ENCODE measurements at regions not wholly inside any gene's neighbourhood (a gene's known extent, or its start where the extent isn't known, plus 50 kb on each side); places are given as distances from the start of the nearest gene placed in this dataset.
A peak's percentile ranks its signal among the peaks of the same experiment; 100 is the strongest.
"Not testable (repeated sequence)": the region's sequence is repeated elsewhere in the genome, so short reads cannot be mapped to it uniquely, and the experiment has no call there.

DNA sequence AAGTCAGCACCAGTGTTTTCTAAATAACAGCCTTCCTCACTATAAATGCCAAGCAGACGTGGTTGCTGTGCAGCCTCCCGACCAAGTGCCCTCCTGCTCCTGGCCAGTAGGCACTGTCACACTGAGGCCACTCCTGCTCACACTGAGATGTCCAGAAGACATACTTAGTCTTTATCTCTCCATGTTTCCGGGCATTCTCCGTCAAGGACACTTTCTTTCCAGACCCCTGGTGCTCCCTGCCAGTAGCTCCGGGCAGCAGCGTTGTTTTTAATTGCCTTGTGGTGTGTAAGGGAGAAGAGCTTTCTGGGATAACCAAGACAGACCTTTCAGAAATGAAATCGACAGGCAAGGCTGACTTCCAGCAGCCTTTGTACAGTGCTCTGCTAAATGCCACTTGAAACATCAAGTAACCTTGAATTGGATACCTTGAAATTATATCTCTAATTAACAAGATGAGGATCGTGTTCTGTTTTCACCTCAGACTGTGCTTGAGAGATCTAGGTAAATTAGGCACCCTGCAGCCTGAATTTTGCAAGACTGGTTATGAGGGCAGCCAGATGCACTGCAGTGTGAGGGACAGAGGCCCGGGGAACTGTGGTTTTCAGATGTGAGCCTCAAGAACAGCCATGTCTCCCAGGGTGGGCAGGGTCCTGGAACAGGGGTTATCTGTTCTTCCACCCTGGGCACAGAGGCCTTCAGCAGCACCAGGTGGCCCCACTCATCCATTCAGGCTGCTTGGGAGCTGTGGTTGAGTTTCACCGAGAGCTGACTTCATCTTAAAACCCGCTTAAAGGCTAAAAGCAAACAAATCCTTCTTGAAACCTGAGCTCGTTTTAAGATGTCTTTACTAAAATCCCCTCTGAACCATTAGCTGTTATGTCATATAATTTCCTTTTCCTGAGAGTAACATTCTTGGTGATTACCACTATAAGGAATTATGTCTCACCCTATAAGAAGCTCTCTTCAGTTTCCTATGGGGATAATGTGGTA is 105.5 kb upstream of the IL12A start:
- DNase-seq: no peak

DNA sequence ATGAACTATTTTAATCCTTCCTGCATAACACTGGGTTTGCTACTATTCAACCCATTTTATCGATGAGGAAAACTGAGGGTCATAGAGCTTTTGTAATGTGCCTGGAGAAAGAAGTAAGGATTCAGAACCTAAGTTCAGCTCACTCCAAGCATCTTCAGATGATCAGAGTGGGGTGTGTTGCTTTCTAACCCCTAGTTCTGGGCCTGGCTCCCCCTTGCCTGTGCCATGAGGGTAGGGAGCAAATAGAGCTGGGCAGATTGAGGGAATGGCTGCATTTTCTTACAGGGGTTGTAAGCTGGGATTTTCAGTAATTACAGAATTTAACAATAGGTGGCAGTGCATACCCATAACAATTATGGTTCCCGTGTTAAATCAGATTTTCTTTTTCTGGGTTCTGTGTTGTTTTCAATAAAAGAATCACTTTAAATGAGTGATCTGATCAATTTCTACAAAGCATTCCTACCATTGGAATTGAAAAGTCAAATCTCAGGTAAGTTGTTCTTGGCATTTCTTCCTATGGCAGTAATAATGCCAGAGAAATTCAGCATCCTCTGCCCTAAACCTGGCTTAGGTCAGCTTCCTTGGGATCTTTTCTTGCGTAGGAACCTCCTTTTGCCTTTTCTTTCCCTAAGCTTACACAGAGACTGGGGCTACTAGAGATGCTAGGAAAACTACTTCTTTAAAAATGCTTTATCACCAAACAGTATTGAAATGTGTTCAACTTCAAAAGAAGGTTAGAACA is 103.8 kb upstream of the IL12A start:
- peak; percentile 46 to 73 (median 62) for DNase-seq

DNA sequence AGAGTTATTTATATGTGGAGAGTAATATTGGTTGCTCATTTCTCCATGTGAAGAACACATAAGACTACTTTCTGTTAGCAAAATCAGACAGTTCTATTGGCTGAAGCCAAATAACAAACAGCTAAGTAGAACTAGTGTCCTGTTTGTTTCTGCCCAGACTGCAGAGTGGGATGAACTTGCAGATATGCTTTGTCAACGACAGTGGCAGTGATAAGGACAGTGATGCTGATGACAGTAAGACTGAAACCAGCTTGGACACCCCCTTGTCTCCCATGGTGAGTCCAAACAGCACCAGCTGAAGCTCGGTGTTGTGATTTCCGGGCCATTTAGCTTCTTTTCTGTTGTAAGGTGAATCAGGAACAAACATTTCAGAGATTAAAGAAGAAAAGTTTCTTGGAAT is 102.6 kb upstream of the IL12A start:
- no peak for DNase-seq

DNA sequence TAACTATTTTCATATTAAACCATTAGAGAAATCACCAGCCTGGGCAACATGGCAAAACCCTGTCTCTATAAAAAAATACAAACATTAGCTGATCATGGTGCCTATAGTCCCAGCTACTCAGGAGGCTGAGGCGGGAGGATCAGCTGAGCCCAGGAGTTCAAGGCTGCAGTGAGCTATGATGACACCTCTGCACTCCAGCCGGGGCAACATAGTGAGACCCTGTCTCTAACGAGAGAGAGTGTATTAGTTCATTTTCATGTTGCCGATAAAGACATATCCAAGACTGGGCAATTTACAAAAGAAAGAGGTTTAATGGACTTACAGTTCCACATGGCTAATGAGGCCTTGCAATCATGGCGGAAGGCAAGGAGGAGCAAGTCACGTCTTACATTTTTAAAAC is 102.1 kb upstream of the IL12A start:
- DNase-seq: not testable (repeated sequence)

DNA sequence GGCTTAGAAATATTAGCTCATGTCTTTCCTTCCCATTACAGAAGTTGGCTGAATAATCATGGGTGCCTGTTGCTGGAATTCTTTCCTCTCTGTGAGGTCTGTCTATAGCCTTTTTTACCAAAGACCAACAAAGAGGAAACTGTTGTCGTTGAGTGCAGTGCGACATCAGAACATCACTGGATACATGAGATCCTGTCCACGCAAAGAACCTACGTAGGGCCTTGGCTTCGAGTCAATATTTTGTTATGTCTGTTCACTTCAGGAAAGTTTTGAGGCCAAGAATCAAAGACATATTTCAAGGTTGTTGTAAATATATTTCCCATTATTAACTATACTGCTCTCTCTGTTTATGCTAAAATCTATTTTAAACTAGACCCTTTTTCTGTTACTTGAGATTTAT is 101.5 kb upstream of the IL12A start:
- no peak for DNase-seq

DNA sequence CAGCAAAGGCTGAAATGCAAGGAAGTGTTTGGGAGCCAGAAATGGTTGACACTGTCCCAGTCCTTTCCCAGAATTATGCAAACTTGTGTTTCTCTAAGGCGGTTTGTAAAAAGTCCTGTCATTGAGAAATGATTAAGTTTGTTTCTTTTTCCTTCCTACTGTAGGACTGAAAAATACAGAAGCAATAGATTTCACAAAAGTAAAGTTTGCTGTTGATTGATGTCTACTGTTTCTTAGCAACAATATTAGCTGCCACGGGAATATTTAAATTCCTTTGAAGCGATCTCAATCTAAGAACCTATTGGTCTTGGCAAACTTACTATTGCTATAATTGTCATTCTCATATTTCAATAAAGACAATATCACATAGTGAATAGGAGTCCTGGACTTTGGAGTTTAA is 100.7 kb upstream of the IL12A start:
- peak in 1 of 4 experiments; percentile 25 for DNase-seq

DNA sequence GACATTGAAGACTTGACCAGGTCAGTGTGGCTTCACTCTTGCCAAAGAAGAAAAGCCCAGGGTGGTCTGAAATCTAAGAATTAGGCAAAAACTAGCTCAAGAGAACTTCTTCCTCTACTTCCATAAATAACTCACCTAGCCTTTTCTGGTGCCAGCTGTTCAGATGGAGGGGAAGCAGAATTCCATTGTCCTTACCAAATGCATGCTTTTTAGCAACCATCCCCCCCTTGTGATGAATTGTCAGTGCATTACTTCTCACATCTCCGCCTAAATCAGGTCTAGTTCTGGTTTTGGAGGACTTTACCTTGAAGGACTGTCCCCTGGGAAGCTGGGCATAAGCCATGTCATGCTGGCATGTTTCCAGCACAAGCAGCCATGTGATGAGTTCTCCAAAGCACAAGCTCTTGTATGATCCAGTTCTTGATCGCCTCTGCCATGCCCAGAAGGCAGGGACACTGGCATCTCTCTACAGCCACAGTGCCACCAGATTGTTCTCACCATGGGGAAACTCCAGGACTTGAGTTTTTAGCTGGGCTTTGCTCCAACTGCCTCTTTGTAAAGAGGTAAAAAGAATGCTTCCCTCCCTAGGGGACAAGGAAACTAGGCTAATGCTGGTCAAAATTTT is 96.4 kb upstream of the IL12A start:
- no peak for DNase-seq

DNA sequence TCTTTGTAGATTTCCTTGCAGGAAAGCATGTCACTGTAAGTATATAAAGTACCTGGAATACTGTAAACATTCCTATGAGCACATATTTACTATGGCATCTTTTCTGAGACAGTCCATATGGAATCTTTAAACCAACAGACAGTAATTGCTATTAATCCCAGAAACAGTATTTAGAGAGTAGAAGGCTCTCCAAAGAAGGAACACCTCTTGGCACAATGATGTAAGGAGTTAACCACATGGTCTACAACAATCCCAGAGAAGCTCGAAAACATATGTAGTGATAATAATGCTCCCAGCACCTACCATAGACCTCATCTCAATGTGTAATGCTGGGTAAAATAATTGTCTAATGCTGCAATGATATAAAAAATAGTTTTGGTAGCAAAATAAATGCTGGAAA is 95.8 kb upstream of the IL12A start:
- no peak for DNase-seq

DNA sequence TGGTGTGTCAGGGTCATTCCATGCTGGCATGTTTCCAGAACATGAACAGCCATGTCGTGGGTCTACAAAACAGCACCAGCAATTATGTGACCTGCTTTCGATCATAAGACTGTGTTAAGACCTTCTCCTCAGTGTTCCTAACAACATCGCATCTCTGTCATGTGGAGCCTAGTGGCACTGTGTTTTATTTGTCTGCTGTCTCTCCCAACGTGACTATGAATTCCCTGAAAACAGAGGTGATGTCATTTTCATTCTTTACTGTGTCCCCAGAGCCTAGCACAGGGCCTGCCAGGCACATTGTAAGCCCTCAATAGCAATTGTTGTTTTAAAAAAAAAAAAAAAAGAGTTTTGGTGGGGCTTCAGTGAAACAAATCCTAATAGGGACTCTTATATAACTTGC is 94.2 kb upstream of the IL12A start:
- DNase-seq: no peak

DNA sequence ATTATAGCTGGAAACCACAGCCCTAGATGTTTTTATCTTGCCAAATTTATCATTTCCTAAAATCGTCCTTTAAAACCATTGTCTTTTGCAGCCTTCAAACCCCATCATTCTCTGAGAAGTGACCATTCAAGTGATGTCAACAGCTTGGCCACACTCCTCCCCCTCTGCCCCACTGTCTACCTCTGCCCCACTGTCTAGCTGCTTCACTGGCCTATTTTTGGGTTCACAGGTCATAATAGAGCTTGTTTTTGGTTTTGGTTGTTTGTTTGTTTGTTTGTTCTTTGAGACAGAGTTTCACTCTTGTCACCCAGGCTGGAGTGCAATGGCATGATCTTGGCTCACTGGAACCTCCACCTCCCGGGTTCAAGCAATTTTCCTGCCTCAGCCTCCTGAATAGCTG is 93.2 kb upstream of the IL12A start:
- no peak for DNase-seq

DNA sequence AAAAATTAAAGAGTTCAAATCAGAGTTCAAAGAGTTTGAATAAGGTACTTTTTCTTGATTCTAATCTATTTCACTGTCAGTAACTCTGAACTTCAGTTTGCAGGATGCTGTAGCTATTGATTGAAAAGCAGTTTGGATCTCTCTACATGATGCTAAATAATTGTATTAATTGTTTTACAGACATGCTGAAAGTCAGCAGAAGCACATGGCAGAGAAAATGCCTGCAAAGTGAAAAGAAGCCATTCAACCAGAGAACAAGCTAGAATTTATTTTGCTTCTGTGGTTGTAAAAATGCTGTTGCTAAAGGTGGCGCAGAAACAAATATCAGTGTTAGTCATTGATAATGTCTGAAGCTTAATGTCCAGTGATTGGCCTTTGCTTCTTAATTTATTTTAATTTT is 92.1 kb upstream of the IL12A start:
- no peak for DNase-seq

DNA sequence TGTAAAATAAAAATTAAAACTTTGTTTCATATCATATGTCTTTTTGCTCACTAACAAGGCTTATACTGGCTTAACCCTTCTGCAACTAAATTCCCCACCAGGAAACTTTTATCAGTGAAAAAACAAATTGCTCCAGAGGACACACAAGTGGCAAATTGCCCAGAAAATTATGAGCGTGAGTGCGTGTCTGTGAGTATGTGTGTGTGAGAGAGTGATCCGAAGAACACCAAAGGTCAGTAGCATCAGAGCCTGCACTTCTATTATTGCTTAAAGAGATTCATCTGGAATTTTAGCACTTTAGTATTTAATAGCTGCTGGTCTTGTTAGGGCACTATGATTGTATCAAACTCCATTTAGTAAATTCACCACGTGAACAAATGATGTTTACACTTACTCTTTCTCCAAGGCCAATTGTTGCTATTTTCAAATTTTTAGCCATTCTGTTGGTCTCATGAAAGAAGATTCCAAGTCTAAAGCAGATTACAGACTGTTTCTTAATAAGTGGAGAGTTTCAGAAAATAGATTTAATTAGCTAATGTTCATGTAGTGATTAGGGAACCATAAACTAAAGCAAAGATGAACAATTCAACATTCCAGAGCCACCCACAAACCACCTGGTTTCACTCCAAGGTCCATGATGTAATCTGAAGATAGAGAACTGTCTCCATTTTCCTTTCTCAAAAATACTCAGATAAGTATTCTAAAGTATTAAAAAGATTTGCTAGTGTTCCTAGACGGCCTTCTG is 91.1 kb upstream of the IL12A start:
- no peak for DNase-seq

DNA sequence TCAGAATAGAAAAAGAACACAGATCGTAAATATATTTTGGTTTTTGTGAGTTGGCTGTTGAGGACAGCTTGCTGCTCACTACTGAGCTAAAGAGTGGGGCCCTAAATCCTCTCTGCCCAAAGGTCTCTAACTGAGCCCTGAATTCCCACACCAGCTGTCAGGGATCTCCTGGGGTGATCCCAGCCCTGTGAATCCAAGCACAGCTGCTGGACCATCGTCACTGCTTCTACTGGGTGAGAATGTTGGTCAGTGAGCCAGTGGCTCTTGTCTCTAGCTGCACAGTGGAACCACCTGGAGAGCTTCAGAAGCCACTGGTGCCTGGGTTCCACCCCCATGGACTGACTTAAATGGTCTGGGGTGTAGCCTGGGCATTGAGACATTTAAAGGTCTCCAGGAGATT is 90.5 kb upstream of the IL12A start:
- DNase-seq: no peak

DNA sequence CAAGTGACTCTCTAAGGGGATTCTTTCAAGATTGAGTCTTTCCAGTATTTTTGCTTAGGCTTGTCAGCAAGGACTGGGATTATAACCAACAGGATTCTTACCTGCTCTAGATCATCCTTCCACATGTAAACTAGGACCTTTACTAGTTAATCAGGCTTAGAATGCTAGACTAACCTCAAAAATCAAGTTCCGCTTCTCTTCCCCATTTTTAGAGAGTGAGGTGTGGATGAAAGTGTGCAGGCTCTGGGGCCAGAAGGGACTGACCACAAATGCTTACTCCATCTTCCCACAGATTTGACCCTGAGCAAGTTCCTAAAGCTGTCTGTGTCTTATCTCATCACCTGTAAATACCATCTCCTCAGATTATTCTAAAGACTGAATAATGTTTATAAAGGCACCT is 89.5 kb upstream of the IL12A start:
- peak in 1 of 4 experiments; percentile 14 for DNase-seq

DNA sequence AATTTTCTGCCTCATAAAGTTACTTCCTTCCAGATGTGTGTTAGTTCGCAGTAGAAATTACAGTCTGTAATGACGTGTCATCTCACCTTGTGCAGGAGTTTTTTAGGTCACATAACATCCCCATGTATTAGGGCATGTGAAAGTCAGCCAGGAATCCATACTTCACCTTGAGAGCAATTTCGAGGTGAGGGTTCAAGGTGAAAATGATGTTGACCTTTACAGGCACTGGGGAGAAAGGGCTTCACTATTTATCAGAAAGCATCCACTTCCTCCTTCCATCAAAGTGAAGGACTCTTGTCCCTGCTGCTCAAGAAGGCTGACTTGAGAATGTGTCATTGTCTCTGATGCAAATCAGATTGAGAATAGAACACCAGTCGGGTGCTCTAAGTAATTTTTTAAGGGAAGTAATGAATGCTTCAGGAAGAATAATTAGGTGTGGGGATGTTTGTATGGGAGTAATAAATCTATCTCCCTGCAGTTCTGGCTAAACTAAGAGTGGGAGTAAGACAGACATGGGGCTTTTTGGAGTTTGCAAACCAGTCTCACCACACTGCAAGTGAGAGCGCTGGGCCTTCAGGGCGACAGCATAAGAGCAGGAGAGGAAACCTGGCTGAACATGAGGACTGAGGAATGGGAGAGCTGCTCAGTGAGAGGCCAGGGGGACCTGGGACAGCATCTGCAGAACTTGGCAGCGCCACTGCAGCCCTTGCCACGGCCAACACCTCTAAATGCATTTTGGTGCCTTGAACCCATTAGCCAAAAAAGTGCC is 85.9 kb upstream of the IL12A start:
- DNase-seq: peak in 3 of 4 experiments; percentile 22 to 65 (median 51)

DNA sequence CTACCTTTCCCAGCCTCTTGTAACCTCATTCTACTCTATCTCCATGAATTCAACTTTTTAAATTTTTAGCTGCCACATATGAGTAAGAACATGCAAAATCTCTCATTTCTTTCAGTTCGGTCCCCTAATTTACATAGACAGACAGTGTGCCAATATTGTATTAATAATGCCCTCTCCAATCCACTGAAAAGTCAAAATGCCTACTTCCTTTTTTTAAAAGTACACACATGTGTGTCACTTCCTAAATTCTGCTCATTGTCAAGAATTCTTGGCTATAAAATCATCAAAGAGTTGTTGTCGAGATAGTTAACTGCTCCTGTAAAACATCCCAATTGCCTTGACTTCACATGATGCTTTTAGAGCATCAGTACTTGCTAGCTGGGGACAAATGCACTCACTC is 84.2 kb upstream of the IL12A start:
- peak in 2 of 4 experiments; percentile 65 to 69 for DNase-seq

DNA sequence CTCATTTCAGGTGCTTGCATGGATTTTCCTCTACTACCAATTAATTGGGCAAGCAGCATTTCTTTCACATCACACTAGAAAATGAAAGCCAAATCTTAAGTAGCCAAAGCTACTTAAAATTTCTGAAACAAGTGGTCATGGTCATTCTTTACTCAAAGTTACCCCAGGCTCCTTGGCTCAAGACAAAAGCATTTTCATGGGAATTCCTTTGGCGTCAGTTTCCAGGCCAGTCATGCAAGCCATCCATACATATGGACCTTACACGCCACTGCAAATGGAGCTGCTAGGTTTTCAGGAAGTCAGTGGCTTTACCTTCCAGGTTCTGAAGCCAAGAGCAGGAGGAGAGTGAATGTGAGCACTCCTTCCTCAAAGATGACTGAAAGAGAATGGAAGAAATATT is 83.7 kb upstream of the IL12A start:
- no peak for DNase-seq

DNA sequence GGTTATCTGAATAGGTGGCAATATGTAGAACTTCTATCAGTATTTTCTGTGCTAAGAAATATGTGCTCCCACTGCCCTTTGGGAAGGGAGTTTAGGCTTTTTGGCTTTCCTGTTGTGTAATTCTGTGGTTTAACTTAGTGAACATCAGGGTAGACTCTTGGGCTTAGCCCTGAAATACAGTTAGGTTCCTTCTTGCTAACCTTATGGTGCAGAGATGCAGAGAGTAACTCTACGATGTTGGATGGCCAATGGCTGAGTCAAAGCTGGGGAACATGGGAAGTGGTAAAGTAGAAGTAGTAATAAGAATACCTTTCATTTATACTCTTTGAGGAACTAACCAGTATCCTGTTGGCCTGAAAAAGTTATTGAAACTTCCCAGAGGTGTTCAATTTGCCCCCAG is 80.8 kb upstream of the IL12A start:
- peak in 2 of 4 experiments; percentile 33 to 41 for DNase-seq

DNA sequence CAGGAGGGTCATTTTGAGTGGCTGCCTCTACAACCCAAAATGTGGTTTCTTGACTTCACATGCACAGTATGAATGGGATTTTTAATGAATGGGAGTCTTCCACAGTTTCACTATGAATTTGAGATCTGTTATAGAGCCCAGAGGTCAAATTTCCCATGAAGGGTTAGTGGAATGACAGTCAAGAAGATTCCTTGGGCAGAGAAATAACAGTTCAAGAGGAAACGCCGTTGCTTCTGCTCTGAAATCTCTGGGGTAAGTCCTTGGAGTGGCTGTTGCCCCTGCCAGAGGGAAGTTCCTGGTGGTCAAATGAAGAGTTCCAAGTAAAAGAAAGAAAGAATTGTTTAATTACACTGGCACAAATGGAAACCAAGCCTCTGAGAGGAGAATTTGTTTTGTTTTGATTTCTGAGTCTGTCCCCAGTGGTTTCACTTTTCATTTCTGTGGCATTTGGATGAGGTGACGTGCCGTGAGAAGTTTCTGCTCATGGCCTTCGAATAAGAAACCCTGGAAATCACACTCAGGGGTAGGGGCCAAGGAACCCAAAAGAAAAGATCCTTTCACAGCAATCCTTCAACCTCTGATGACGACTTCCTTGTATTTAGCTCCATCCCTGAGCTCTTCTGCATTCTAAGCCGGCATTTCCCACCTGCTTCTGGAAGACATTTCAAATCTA is 77.5 kb upstream of the IL12A start:
- DNase-seq: peak in 2 of 4 experiments; percentile 17 to 21

DNA sequence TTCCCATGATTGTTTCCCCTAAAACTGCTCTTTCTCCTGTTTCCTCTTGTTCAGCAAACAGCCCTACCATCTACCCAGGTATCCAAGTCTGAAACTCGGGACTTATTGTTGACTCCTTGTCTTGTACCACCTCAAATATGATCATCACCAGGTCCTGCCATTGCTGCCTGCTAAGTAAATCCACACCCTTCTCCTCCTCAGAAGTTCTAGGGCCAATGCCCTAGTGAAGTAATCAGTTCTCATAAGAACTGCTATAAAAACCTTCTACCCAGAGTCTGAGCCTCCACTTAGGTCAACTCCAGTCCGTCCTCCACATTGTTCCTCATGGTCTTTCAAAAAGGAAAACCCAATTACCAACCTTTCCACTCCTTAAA is 77.0 kb upstream of the IL12A start:
- DNase-seq: no peak

DNA sequence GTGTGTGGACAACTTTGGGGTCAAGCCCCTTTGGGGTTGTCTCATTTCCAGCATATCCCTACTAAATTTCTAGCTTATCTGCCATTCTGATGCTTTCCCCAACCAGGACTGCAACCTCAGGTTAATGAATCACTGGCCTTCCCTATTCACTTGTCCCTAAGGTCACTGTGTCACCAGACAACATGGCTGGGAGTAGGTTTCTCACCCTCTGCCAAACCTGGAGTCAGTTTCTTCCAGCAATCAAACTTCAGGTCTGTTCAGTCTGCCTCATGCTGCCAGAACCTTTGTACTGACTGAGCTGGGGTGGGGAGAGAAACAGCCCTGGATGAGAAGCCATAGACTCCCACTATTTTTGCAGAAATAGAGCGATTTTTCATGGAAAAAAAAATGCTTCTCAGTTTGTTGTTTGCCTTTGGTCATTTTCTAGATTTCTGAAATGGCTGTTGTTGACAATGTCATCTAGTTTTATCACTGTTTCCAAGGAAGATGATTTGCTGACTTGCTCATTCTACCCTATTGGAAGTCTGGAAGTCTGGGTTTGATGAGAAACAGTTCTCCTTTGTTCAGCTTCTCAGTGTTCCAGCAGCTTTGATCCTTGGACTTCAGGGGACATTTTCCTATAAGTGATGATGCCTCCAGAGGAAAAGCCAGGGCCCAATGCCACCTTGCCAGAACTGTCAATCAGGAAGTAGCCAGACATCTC is 74.8 kb upstream of the IL12A start:
- no peak for DNase-seq
